ENCODE measurements at regions not wholly inside any gene's neighbourhood (a gene's known extent, or its start where the extent isn't known, plus 50 kb on each side); places are given as distances from the start of the nearest gene placed in this dataset.

- no peak for DNase-seq (ENCODE audit: low read depth)
Measured at GRCh38 chr5:89036704-89037489, 153.9 kb upstream of the MEF2C start.

- no peak for DNase-seq (ENCODE audit: low read depth)
Measured at GRCh38 chr5:89036166-89036565, 153.2 kb upstream of the MEF2C start.

GRCh38 chr5:89034588-89034987 is 151.6 kb upstream of the MEF2C start:
- DNase-seq (ENCODE audit: low read depth) = no peak

GRCh38 chr5:89030798-89031197 is 147.8 kb upstream of the MEF2C start:
- DNase-seq (ENCODE audit: low read depth) = no peak

GRCh38 chr5:89028595-89029285 is 145.8 kb upstream of the MEF2C start:
- DNase-seq (ENCODE audit: low read depth) = no peak

GRCh38 chr5:89024045-89024444 is 141.1 kb upstream of the MEF2C start:
- DNase-seq (ENCODE audit: low read depth) = no peak

- no peak for DNase-seq (ENCODE audit: low read depth)
Measured at GRCh38 chr5:89020926-89021610, 138.1 kb upstream of the MEF2C start.

GRCh38 chr5:89016741-89017303 is 133.8 kb upstream of the MEF2C start:
- no peak for DNase-seq (ENCODE audit: low read depth)

- no peak for DNase-seq (ENCODE audit: low read depth)
Measured at GRCh38 chr5:89015409-89015808, 132.4 kb upstream of the MEF2C start.

GRCh38 chr5:89011778-89012711 is 129.1 kb upstream of the MEF2C start:
- no peak for DNase-seq (ENCODE audit: low read depth)

GRCh38 chr5:89010512-89010911 is 127.5 kb upstream of the MEF2C start:
- DNase-seq (ENCODE audit: low read depth) = no peak

- no peak for DNase-seq (ENCODE audit: low read depth)
Measured at GRCh38 chr5:89008291-89008690, 125.3 kb upstream of the MEF2C start.

GRCh38 chr5:89005990-89006389 is 123.0 kb upstream of the MEF2C start:
- DNase-seq (ENCODE audit: low read depth) = no peak

GRCh38 chr5:89004379-89004778 is 121.4 kb upstream of the MEF2C start:
- DNase-seq (ENCODE audit: low read depth) = no peak

GRCh38 chr5:89003563-89004036 is 120.6 kb upstream of the MEF2C start:
- DNase-seq (ENCODE audit: low read depth) = no peak

- DNase-seq (ENCODE audit: low read depth) = no peak
Measured at GRCh38 chr5:88999853-89000252, 116.9 kb upstream of the MEF2C start.

- no peak for DNase-seq (ENCODE audit: low read depth)
Measured at GRCh38 chr5:88997937-88998336, 115.0 kb upstream of the MEF2C start.

- DNase-seq (ENCODE audit: low read depth) = no peak
Measured at GRCh38 chr5:88984040-88984439, 101.1 kb upstream of the MEF2C start.

GRCh38 chr5:88979726-88980125 is 96.7 kb upstream of the MEF2C start:
- no peak for DNase-seq (ENCODE audit: low read depth)

GRCh38 chr5:88979244-88979643 is 96.3 kb upstream of the MEF2C start:
- DNase-seq (ENCODE audit: low read depth) = no peak

GRCh38 chr5:88976914-88977313 is 93.9 kb upstream of the MEF2C start:
- DNase-seq (ENCODE audit: low read depth) = no peak

All from activated gamma-delta T cell treated with anti-CD3 and anti-CD28 coated beads, Interleukin-2, amount 50 U/mL, for 16 hours (primary cell).